ENCODE measurements at regions not wholly inside any gene's neighbourhood (a gene's known extent, or its start where the extent isn't known, plus 50 kb on each side); places are given as distances from the start of the nearest gene placed in this dataset.

- in situ Hi-C loops (cut with HindIII; ENCODE audit: low sequenced_read_pairs), result no loop called here
Observed at GRCh38 chr2:216320852-216321251, 51.4 kb downstream of the MARCHF4 start.

DNA sequence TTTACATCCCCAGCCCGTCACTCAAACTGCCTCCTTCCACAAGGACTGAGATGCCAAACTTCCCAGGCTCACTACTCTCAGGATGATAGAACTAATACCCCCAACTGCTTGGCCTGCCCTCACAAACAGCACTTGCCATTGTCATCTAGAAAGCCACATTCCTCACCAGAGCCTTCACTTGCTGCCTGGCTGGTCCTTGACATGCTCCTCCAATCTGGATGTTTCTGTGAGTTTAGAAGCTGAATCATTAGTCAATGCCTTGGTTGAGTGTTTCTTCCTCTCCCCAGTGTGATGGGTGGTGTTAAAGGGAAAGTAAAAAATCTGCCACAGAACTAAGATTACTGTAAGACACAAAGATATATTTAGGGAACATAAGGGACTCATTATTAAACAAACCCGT, 52.5 kb downstream of the MARCHF4 start:
- in situ Hi-C loops (cut with HindIII; ENCODE audit: low sequenced_read_pairs), result no loop called here

GRCh38 chr2:216318521-216318874, 53.8 kb downstream of the MARCHF4 start:
- in situ Hi-C loops (cut with HindIII; ENCODE audit: low sequenced_read_pairs), result no loop called here

DNA sequence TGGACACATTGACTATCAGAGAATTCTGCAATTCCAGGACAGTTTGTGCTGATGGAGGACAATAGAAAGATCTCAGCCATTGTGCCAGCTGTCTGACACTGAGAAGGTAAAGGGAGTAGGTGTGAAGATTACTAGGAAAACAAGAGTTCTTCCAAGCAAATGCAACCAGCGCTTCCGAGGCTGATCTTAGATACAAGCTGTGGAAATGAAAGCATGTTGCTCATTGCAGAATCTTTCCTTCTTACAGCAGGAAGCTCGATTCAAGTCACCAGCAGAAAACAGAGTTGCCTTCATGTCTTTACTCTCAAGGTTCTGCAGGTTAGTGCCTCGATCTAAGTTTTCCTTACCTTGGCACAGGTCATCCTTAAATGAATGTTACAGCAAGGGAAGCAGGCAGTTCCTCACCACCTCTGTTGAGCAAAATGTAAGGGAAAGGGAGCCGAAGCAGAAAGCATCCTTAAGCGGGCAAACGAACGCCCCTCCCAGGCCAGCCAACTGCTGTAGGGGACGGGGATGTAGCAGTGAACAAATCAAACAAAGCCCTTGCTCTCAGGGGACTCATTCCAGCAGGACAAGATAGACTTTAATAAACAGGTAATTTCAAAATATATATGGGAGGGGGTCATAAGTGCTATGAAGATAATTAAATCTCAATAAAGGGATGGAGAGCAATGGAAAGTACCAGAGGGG, 54.3 kb downstream of the MARCHF4 start:
- in situ Hi-C loops (cut with HindIII; ENCODE audit: low sequenced_read_pairs), result no loop called here

DNA sequence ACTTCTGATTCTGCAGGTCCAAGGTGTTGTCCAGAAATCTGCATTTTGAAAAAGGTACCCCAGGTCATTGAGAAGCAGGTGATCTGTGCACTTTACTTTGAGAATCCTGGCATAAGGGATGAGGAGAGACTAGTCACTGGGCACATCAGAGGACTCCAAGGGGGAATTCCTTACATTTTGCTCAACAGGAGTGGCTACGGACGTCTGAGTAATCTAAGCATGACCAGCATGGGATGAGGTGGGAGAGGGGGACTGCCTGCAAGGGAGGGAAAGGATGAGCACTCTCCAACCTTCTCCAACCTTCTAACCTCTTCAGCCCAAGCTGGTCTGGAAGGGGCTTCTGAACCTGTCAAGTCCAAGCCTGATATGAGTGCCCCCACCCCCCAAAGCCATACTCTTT, 55.5 kb downstream of the MARCHF4 start:
- in situ Hi-C loops (cut with HindIII; ENCODE audit: low sequenced_read_pairs), result no loop called here

- in situ Hi-C loops (cut with HindIII; ENCODE audit: low sequenced_read_pairs), result no loop called here
Observed at GRCh38 chr2:216315802-216316603, 56.3 kb downstream of the MARCHF4 start.

GRCh38 chr2:216312441-216312840, 59.8 kb downstream of the MARCHF4 start:
- in situ Hi-C loops (cut with HindIII; ENCODE audit: low sequenced_read_pairs), result no loop called here

GRCh38 chr2:216308576-216308975, 63.7 kb downstream of the MARCHF4 start:
- in situ Hi-C loops (cut with HindIII; ENCODE audit: low sequenced_read_pairs), result no loop called here

GRCh38 chr2:216307496-216307895, 64.8 kb downstream of the MARCHF4 start:
- in situ Hi-C loops (cut with HindIII; ENCODE audit: low sequenced_read_pairs), result no loop called here

GRCh38 chr2:216306868-216307267, 65.4 kb downstream of the MARCHF4 start:
- in situ Hi-C loops (cut with HindIII; ENCODE audit: low sequenced_read_pairs), result no loop called here

GRCh38 chr2:216305574-216305973, 66.7 kb downstream of the MARCHF4 start:
- in situ Hi-C loops (cut with HindIII; ENCODE audit: low sequenced_read_pairs), result no loop called here

- in situ Hi-C loops (cut with HindIII; ENCODE audit: low sequenced_read_pairs), result no loop called here
Observed at GRCh38 chr2:216302981-216303676, 69.2 kb downstream of the MARCHF4 start.

GRCh38 chr2:216300906-216301305, 71.4 kb downstream of the MARCHF4 start:
- in situ Hi-C loops (cut with HindIII; ENCODE audit: low sequenced_read_pairs), result no loop called here

DNA sequence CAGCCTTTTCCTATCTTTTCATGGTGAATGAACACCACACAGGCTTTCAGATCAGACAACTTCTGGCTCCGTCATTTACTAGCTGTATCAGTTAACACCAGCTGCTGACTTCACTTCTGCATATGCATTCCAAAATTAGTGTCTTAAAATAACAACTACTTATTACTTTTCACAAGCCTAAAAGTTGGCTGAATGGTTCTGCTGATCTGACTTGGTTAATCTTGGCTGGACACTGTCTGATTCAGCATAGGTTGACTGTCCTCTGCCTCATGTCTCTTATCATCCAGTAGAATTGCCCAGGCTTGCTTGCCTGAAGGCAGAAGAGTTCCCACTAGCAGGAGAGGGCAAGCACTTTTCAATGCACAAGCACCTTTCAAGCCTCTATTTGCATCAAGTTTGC, 72.7 kb downstream of the MARCHF4 start:
- in situ Hi-C loops (cut with HindIII; ENCODE audit: low sequenced_read_pairs), result no loop called here

DNA sequence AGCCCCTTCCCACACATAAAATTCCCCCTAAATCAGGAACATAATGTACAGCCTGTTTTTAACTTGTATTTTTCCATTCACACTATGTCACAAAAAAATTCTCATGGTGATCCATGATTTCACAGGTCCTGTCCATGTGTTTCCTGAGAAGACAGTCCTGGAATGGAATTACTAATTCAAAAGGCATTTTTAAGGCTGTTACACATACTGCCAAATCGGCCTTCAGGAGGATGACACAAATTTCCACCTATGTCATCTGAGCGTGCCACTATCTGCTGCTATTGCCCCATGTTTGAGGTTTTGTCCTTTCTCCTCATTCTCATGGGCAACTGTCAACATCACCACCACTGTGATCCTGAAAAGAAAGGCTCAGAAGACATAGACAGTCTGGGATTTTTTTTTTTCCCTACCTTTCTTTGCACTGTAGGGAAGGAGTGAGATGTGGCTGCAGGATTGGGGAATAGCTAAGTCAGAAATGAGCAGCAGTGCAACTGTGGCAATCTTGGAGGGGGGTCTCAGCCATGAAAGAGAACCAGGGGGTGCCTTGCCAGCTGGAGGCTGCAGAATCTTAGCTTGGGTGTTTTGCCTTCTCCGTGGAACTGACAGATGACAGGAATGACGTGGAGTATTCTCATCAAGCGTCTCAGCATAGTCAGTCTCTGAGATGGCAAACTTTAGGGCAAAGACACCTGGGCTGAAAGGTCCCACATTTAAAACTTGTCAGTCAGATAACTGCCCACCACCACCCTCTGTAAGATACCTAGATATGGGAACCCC, 73.4 kb downstream of the MARCHF4 start:
- in situ Hi-C loops (cut with HindIII; ENCODE audit: low sequenced_read_pairs), result no loop called here

DNA sequence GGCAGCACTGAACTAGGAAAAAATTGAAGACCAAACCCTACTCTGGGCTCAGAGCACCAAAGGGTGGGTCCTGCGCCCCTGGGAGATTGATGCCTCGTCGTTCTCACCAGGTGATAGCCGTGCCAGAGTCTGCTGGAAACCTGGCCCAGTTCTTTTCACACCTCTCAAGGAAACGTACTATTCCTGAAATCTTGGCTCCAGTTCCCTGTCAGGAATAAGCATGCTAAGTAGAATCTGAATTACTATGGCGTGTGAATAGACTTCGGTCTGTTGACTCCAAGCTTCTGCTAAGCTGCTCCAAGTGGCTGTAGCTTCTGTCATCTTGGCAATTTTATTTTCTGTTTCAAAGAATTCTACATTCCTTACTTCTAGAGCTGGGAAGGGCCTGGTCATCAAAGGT, 75.4 kb downstream of the MARCHF4 start:
- in situ Hi-C loops (cut with HindIII; ENCODE audit: low sequenced_read_pairs), result no loop called here

- in situ Hi-C loops (cut with HindIII; ENCODE audit: low sequenced_read_pairs), result no loop called here
Observed at GRCh38 chr2:216294305-216294704, 78.0 kb downstream of the MARCHF4 start.

DNA sequence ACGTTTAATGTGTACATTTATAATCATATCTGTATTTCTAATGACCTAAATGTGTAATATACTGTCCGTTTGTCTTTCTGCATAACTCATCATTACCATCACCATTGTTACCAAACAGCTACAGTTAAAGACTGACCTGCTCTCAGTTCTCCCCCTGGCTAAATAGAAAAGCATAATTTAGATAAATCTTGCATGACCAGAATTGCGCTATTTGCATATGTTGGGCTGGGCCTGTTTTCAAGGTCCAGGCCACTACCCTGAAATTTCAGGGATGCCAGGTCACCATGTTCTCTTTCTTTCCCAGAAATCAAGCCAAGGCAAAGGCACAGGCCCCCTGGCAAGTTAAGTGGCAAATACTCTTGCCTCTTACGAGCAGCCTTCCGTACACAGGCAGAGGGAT, 78.4 kb downstream of the MARCHF4 start:
- in situ Hi-C loops (cut with HindIII; ENCODE audit: low sequenced_read_pairs), result no loop called here

DNA sequence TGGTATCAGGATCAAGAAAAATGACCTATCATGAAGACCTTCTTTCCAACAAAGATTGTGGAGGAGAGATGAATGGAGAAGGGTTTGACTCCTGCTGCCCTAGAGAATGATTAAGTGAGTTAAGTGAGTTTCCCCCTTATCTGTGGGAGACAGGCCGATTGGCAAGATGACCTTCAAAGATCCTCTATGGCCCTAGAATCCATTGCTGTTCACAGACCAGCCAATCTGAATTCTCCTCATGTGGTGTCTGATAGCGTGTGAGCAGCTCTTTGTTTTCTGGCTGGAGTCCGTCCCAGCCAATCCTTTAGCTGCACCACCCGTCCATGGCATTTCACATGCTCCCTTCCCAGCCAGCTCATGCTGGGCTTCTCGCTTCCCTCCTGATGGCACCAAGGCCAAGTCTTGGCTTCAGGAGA, 79.4 kb downstream of the MARCHF4 start:
- in situ Hi-C loops (cut with HindIII; ENCODE audit: low sequenced_read_pairs), result no loop called here

DNA sequence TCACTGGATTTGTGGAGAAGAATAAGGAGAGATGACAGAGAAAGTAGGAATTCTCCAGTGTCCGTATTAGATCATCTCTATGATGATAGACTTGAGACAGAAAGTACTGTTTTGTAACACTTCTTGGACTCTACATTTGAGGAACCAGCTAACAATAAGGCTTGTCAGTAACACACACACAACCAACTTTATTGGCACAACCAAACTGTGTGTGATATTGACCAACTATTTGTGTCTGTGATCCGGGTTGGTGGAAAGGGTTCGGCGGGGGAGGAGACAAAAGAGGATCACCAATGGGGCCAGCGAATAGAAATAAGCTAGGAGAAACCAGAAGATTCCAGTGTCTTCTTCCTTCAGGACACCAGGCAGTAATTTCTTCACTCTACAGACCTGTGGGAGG, 79.8 kb downstream of the MARCHF4 start:
- in situ Hi-C loops (cut with HindIII; ENCODE audit: low sequenced_read_pairs), result no loop called here

GRCh38 chr2:216289470-216289869, 82.8 kb downstream of the MARCHF4 start:
- in situ Hi-C loops (cut with HindIII; ENCODE audit: low sequenced_read_pairs), result loop anchor here (10.0 kb wide), 1 partner anchor 105 kb away; no protein-coding TSS in a partner anchor
